NB4 (cell line): ENCODE measurements at regions not wholly inside any gene's neighbourhood (a gene's known extent, or its start where the extent isn't known, plus 50 kb on each side); places are given as distances from the start of the nearest gene placed in this dataset.
"Not testable (repeated sequence)": the region's sequence is repeated elsewhere in the genome, so short reads cannot be mapped to it uniquely, and the experiment has no call there.

Experiments
- DNase-seq: peaks from one replicate; pipeline ENCODE4 v3.0.0; 2010; ENCODE audit warnings: low read depth
- H3K4me3 ChIP-seq: one replicate; pipeline ENCODE4 v1.5.1; 2011; ENCODE audit warnings: mild to moderate bottlenecking, low read depth, low read length, moderate library complexity
- MYC ChIP-seq: IDR thresholded peaks from 2 replicates; pipeline ENCODE4 v1.6.1; 2011; ENCODE audit warnings: low read depth, low read length
- POLR2A ChIP-seq: IDR thresholded peaks from 2 replicates; pipeline ENCODE4 v1.6.1; 2011; ENCODE audit warnings: mild to moderate bottlenecking; ENCODE audit not compliant: insufficient read length; ENCODE audit errors: extremely low read depth
- TF ChIP-seq, protein P1 (sequence below): IDR thresholded peaks from one replicate; pipeline ENCODE4 v1.5.1; 2012; ENCODE audit warnings: low read depth, low read length
- TF ChIP-seq, protein P2 (sequence below): IDR thresholded peaks from 2 replicates; pipeline ENCODE4 v1.6.1; 2011; ENCODE audit warnings: low read depth, low read length

DNA sequence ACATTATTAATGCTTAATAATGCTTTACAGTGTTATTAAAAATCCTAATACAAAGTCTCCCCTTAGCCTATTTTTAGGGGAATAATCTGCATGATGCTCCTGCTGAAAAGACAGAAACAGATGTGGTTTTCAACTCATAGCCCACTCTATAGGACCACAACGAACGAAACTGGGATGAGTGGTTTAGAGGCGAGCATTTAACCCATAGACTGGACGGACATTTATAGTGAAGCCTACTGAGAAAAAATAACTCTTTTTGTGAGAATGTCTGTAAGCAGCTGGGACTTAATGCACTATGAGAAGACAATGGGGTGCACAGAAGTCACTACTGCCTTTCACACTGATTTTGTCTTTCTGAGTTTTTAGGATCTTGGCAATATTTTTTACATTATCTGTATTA, 1599.6 kb upstream of the B3GALT2 start:
- no peak overlapping the region for H3K4me3 ChIP-seq
- DNase-seq, result no peak
- no peak for TF ChIP-seq MYC
- TF ChIP-seq, protein P1, sequence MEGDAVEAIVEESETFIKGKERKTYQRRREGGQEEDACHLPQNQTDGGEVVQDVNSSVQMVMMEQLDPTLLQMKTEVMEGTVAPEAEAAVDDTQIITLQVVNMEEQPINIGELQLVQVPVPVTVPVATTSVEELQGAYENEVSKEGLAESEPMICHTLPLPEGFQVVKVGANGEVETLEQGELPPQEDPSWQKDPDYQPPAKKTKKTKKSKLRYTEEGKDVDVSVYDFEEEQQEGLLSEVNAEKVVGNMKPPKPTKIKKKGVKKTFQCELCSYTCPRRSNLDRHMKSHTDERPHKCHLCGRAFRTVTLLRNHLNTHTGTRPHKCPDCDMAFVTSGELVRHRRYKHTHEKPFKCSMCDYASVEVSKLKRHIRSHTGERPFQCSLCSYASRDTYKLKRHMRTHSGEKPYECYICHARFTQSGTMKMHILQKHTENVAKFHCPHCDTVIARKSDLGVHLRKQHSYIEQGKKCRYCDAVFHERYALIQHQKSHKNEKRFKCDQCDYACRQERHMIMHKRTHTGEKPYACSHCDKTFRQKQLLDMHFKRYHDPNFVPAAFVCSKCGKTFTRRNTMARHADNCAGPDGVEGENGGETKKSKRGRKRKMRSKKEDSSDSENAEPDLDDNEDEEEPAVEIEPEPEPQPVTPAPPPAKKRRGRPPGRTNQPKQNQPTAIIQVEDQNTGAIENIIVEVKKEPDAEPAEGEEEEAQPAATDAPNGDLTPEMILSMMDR, result no peak

DNA sequence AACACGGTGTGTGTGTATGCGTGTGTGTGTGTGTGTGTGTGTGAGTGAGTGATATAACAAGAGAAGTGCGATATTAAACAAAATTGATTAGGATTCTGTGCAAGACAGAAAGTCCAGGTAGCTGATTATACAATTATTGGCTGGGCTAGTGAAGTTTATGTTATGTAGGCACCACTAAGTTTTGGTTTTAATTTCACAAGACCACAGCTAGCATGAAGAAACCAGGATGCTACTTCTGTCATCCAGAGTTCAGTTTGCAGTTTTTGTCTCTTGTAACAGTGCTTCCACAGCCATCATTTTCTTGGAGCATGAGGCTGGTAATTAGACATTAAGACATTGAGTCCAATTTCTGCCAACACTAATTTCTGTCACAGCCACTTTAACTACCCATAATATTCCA, 1590.2 kb upstream of the B3GALT2 start:
- no peak overlapping the region for H3K4me3 ChIP-seq
- TF ChIP-seq MYC (no peak), POLR2A (no peak)
- TF ChIP-seq, protein P2, sequence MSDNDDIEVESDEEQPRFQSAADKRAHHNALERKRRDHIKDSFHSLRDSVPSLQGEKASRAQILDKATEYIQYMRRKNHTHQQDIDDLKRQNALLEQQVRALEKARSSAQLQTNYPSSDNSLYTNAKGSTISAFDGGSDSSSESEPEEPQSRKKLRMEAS, result no peak
- no peak for DNase-seq

DNA sequence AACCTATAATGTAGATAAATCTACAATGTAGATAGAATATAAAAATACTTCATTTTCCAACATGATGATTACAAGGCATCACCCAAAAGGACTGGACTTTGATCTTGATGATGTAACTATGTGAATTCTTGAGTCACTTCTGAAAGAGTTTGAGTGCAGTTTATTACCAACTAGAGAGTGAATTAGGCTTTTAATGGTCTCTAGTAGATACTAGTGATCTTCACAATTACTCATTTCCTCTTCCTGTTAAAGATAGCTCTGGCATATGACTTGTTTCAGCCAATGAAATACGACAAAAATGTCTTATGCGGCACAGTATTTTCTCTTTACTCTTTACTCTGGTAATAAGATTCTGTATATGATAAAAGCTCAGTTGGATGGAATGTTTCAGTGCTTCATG, 1588.1 kb upstream of the B3GALT2 start:
- H3K4me3 ChIP-seq, result no peak overlapping the region
- no peak for DNase-seq
- TF ChIP-seq, protein P2, result no peak
- TF ChIP-seq POLR2A (no peak), MYC (no peak)

DNA sequence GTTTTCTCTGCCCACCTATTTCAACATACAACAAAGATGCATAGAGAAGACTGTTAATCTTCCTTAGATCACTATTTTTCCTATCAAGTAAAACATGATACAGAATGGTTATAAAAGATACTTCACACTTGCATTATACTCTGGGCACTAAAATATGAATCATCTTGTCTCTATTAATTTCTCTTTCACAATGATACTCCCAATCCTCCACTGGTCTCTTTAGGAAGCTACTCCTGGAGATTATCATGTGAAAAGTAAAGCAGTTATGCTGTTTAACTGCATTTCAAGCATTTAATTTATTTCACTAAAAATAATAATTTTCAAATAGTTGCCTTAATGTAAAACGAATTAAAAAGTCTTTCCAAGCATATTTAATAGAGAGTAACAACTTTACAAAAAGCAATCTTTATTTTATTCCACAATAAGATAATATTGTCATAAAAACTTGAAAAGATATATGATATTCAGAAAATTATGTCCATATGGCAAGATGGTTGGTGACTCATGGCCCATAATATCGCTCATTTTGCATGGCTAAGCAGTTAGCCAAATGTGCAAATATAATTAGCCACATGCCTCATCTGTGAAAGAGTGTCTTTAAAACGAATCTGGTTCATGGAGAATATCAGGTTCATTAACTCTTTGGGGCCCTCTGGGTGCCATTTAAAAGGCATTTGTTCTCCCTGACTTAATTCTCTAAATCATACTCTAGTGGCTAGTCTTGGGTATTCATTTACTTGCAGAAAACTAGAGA, 1569.0 kb upstream of the B3GALT2 start:
- DNase-seq, result no peak
- TF ChIP-seq POLR2A (no peak), MYC (no peak)
- TF ChIP-seq, protein P2, result no peak
- TF ChIP-seq, protein P1, result no peak
- H3K4me3 ChIP-seq, result no peak overlapping the region

DNA sequence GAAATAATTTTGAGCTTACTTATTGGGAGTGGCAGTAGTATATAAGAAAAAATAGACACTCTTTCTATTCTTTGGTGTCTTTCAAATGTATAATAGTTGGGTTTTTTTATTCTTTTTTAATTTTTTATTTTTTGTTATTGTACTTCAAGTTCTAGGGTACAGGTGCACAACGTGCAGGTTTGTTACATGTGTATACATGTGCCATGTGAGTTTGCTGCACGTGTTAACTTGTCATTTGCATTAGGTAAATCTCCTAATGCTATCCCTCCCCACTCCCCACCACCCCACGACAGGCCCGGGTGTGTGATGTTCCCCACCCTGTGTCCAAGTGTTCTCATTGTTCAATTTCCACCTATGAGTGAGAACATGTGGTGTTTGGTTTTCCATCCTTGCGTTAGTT, 1552.4 kb upstream of the B3GALT2 start:
- H3K4me3 ChIP-seq, DNase-seq: not testable (repeated sequence)

DNA sequence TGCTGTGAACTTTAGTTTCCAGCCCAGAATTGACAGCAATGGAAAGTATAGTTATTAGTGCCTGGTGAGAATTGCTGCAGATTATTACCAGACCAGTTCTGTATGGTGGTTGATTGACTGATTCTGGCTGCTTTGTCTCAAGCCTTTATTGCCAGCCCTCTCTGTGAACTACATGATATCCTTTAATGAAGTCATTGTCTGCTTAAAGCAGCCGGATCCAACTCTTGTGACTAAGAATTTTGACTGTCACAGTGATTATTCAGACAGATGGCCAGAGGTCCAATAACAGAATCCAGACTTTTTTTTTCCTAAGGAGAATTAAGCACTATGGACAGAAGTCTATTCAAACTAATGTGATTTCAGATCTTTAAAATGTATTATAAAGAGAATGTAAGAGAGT, 1548.6 kb upstream of the B3GALT2 start:
- TF ChIP-seq, protein P1, result no peak
- TF ChIP-seq POLR2A, result no peak
- TF ChIP-seq, protein P2, result no peak
- no peak for TF ChIP-seq MYC
- no peak overlapping the region for H3K4me3 ChIP-seq
- DNase-seq, result no peak

DNA sequence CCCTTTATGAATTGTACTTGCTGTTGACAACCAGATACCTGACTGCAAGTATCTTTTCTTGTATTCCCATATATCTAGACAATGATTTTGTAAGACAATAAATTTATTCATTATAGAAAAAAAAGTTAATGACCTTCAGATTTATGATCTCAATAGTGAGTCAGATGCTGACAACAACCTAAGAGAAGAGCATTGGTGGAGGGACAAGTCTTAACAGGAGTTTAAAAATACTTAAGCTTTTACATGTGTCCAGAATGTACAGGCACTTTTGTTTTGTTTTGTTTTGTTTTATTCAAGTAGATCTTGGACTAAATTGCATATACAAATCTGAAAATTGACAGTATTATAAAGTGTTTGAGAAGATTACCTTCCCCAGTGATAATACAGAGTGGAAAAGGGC, 1544.6 kb upstream of the B3GALT2 start:
- no peak overlapping the region for H3K4me3 ChIP-seq
- no peak for DNase-seq
- TF ChIP-seq, protein P1, result no peak
- TF ChIP-seq POLR2A, result no peak
- TF ChIP-seq MYC, result no peak
- TF ChIP-seq, protein P2, result no peak
